PFSK-1 (cell line): ENCODE measurements at regions not wholly inside any gene's neighbourhood (a gene's known extent, or its start where the extent isn't known, plus 50 kb on each side); places are given as distances from the start of the nearest gene placed in this dataset.

Experiments used
- FOXP2 ChIP-seq: optimal IDR thresholded peaks from 2 replicates; pipeline ENCODE3; 2011; ENCODE audit warnings: borderline replicate concordance, control low read depth, inconsistent platforms; ENCODE audit not compliant: insufficient read depth; ENCODE audit errors: extremely low read length, extremely low read depth
- POLR2AphosphoS5 ChIP-seq: IDR thresholded peaks from 2 replicates; pipeline ENCODE4 v1.6.1; 2012; ENCODE audit warnings: low read depth, mild to moderate bottlenecking, control low read depth, low read length, moderate library complexity
- SIN3A ChIP-seq: IDR thresholded peaks from 2 replicates; pipeline ENCODE4 v1.6.1; 2012; ENCODE audit warnings: mild to moderate bottlenecking, low read length, moderate library complexity, borderline replicate concordance; ENCODE audit not compliant: insufficient read depth
- TAF1 ChIP-seq: IDR thresholded peaks from 2 replicates; pipeline ENCODE4 v1.6.1; 2012; ENCODE audit warnings: low read length, control low read depth, borderline replicate concordance; ENCODE audit not compliant: insufficient read depth
- TF ChIP-seq, protein P1 (sequence below), 2 experiments: IDR thresholded peaks; 2 replicates each; pipeline versions ENCODE4 v1.6.1 to v1.8.0; 2011 to 2012; ENCODE audit warnings: low read depth in 2 of 2, low read length in 2 of 2, control low read depth in 1 of 2, inconsistent platforms in 1 of 2, mild to moderate bottlenecking in 1 of 2, moderate library complexity in 1 of 2; ENCODE audit not compliant: insufficient read depth in 1 of 2

DNA sequence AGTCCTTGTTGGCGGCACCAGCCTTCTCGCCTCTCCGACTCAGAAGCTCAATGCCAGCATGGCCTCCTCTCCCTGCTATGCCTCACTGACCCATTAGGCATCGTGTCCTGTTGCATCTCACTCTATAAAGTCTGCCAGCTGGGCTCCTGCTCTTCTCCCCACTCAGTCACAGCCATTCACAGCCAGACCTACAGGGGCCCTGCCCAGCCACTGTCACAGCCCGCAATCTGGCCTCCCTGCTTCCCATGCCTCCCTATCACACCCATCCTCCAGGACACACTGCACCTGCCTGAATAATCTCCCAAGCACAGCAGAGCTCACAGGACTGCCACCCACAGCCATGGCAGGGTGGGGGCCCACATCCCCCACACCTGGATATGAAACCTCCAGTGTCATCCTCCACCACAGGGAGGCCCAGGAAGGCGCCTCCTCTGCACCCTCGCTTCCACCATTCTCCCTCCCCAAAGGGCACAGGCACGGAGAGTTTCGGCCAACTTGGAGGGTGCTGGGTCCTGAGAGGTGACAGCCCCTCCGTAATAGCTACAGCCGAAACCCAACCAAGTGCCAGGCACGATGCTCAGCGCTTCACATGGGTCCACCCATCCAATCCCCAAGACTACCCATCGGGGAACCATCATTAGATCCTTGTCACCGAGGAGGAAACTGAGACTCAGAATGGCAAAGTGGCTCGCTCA lies 370.3 kb downstream of the BCL11B start:
- TF ChIP-seq, protein P1, sequence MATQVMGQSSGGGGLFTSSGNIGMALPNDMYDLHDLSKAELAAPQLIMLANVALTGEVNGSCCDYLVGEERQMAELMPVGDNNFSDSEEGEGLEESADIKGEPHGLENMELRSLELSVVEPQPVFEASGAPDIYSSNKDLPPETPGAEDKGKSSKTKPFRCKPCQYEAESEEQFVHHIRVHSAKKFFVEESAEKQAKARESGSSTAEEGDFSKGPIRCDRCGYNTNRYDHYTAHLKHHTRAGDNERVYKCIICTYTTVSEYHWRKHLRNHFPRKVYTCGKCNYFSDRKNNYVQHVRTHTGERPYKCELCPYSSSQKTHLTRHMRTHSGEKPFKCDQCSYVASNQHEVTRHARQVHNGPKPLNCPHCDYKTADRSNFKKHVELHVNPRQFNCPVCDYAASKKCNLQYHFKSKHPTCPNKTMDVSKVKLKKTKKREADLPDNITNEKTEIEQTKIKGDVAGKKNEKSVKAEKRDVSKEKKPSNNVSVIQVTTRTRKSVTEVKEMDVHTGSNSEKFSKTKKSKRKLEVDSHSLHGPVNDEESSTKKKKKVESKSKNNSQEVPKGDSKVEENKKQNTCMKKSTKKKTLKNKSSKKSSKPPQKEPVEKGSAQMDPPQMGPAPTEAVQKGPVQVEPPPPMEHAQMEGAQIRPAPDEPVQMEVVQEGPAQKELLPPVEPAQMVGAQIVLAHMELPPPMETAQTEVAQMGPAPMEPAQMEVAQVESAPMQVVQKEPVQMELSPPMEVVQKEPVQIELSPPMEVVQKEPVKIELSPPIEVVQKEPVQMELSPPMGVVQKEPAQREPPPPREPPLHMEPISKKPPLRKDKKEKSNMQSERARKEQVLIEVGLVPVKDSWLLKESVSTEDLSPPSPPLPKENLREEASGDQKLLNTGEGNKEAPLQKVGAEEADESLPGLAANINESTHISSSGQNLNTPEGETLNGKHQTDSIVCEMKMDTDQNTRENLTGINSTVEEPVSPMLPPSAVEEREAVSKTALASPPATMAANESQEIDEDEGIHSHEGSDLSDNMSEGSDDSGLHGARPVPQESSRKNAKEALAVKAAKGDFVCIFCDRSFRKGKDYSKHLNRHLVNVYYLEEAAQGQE (IDR thresholded peaks at IDR 0.05; ENCODE audit: insufficient read depth in 1 of 2, low read depth in 2 of 2, low read length in 2 of 2): no peak
- TF ChIP-seq FOXP2: no peak
- no peak for TF ChIP-seq SIN3A
- no peak for TF ChIP-seq TAF1
- TF ChIP-seq POLR2AphosphoS5: no peak

DNA sequence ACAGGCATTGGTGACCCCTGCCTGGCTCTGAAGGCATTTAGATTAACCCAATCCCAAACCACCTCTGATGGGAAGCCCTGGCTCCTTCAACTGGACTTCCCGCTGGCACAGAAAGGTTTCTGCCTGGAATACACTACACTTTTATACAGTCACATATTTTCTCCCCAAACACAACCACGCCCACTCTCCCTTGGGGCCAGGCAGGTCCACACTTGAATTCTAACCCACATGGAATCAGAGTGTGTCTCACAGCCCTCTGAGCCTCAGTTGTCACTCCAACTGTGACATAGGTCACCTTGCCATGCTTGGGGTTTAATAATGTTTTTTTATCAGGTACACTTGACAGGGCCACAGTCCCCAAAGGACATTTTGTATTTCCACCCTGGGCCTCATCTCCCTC lies 368.6 kb downstream of the BCL11B start:
- no peak for TF ChIP-seq POLR2AphosphoS5
- TF ChIP-seq SIN3A: no peak
- no peak for TF ChIP-seq FOXP2
- TF ChIP-seq, protein P1 (IDR thresholded peaks at IDR 0.05; ENCODE audit: insufficient read depth in 1 of 2, low read depth in 2 of 2, low read length in 2 of 2): no peak
- TF ChIP-seq TAF1: no peak

DNA sequence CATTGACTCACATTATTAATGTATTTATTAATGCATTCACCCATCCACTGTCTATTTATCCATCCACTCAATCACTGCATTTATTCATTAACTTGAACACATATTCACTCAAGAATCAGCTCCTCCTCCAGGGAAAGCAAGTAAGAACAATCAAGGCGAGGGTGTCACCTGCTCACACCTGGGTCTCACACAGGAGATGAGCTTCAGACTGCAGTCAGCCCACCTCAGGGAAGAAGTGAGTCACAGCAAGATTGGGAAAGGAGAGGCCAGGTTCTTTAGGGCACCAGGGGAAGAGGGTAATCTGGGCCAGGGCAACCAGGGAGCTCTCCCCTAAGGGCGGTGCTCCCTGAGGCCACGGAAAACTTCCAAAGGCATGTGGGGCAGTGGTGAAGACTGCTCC lies 367.3 kb downstream of the BCL11B start:
- TF ChIP-seq, protein P1 (IDR thresholded peaks at IDR 0.05; ENCODE audit: insufficient read depth in 1 of 2, low read depth in 2 of 2, low read length in 2 of 2): no peak
- no peak for TF ChIP-seq FOXP2
- no peak for TF ChIP-seq TAF1
- no peak for TF ChIP-seq POLR2AphosphoS5
- no peak for TF ChIP-seq SIN3A

DNA sequence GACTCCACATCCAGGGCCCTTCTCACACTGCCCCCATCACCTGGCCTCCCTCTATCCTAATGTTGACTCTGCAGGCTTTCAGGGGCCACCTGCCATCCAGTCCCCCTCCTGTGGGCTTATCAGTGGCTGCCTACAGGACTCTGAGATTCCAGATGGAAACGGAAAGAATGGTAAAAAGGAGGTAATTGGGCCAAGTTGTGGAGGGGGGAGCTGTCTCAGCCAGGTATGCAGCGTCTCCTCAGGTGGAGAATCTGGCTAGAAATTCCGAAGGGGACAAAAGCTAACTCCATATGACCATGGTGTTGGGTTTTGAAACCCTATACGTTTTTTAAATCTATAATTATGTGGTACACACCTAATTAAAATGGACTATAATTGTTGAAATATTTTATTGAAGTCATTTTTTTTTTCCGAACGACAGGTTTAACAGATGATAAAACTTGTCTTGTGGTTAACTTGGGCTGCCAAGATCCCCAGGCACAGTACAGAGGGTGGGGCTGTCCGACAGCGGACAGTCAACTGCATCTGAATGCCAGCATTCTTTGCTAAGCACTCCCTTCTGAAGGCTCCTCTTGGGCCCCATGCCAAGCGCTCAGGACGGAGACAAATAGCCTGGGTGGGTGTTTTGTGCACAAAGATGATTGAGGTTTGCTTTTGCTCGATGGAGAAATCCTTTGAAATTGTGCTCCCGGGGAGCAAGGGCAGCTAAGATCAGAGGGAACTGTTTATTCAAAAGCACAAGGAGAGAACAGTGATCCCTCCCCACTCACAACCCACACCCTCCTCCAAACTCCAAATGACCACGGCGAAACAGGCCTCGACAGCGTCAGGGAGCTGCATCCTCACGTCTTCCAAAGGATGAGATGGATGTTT lies 365.6 kb downstream of the BCL11B start:
- TF ChIP-seq POLR2AphosphoS5 (no peak), FOXP2 (no peak), TAF1 (no peak), SIN3A (no peak)
- TF ChIP-seq, protein P1 (IDR thresholded peaks at IDR 0.05; ENCODE audit: insufficient read depth in 1 of 2, low read depth in 2 of 2, low read length in 2 of 2): no peak

DNA sequence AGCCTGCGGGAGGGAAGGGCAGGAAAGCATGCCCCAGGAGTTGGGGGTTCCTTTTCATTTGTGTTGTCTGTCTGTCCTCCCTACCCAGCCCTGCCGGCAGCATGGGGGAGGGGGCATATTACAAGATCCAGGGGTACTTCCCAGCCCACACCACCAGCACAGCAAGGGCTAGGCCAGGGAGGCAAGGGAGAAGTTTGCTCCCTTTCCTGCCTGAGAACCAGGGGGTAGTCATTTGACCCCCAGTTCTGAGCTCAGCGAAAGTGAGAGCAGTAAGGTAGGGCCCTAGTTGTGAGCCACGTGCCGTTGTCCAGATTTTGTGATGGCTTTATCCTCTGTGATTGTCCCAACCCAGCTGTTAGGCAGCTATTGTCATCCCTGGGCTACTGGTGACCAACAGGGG lies 364.7 kb downstream of the BCL11B start:
- TF ChIP-seq SIN3A (no peak), POLR2AphosphoS5 (no peak), FOXP2 (no peak), TAF1 (no peak)
- TF ChIP-seq, protein P1 (IDR thresholded peaks at IDR 0.05; ENCODE audit: insufficient read depth in 1 of 2, low read depth in 2 of 2, low read length in 2 of 2): no peak
